ENCODE measurements at regions not wholly inside any gene's neighbourhood (a gene's known extent, or its start where the extent isn't known, plus 50 kb on each side); places are given as distances from the start of the nearest gene placed in this dataset.

GRCh38 chr5:174827558-174827957 lies 103.2 kb downstream of the MSX2 start:
- TF ChIP-seq CTCF (conservative IDR thresholded peaks at IDR 0.05; ENCODE audit: low read depth, low read length): no peak
- TF ChIP-seq EZH2 (IDR thresholded peaks at IDR 0.05; ENCODE audit: borderline replicate concordance, low read depth, low read length, poor library complexity, severe bottlenecking): no peak

Data from A673 (cell line).